Esophagus muscularis mucosa (tissue), 3 donors: ENCODE measurements at regions not wholly inside any gene's neighbourhood (a gene's known extent, or its start where the extent isn't known, plus 50 kb on each side); places are given as distances from the start of the nearest gene placed in this dataset.

Experiments used
- CTCF ChIP-seq, 3 experiments: fragments of 200-600 bp in 2 of 3; fragments of 450-650 bp in 1 of 3; sonication (generic) in 2 of 3; IDR thresholded peaks; one replicate each; pipeline ENCODE4 v1.5.1; 2017 to 2019; ENCODE audit warnings: antibody characterized with exemption in 3 of 3, mild to moderate bottlenecking in 2 of 3, moderate library complexity in 1 of 3
- POLR2A ChIP-seq: fragments of 450-650 bp; IDR thresholded peaks from one replicate; pipeline ENCODE4 v1.6.1; 2017; ENCODE audit warnings: antibody characterized with exemption, moderate library complexity, mild to moderate bottlenecking, low read depth

- TF ChIP-seq CTCF (IDR thresholded peaks at IDR 0.05), result no peak
- no peak for TF ChIP-seq POLR2A
These were observed 75.5 kb upstream of the BARX2 start for GRCh38 chr11:129300099-129300498.
